ENCODE measurements at regions not wholly inside any gene's neighbourhood (a gene's known extent, or its start where the extent isn't known, plus 50 kb on each side); places are given as distances from the start of the nearest gene placed in this dataset.

- WGBS (ENCODE audit: low lambda C conversion rate) = 54% methylated on average over 3 of the region's 3 CpGs
- no peaks in the 10 kb centered on the region for H3K79me2 ChIP-seq (ENCODE audit: insufficient read depth)
- POLR2A ChIA-PET = no interaction called here
Observed at GRCh38 chr6:15739867-15740266, 77.0 kb upstream of the DTNBP1 start.

More at GRCh38 chr6:15739867-15740266, 77.0 kb upstream of the DTNBP1 start:
- TF ChIP-seq, protein P1, sequence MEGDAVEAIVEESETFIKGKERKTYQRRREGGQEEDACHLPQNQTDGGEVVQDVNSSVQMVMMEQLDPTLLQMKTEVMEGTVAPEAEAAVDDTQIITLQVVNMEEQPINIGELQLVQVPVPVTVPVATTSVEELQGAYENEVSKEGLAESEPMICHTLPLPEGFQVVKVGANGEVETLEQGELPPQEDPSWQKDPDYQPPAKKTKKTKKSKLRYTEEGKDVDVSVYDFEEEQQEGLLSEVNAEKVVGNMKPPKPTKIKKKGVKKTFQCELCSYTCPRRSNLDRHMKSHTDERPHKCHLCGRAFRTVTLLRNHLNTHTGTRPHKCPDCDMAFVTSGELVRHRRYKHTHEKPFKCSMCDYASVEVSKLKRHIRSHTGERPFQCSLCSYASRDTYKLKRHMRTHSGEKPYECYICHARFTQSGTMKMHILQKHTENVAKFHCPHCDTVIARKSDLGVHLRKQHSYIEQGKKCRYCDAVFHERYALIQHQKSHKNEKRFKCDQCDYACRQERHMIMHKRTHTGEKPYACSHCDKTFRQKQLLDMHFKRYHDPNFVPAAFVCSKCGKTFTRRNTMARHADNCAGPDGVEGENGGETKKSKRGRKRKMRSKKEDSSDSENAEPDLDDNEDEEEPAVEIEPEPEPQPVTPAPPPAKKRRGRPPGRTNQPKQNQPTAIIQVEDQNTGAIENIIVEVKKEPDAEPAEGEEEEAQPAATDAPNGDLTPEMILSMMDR (IDR thresholded peaks at IDR 0.05) = no peak
- no peak for TF ChIP-seq FOXM1 (IDR thresholded peaks at IDR 0.05; ENCODE audit: low read depth)
- TF ChIP-seq FOXJ3 (CRISPR knock-in tag; IDR thresholded peaks at IDR 0.05) = no peak
- no peak for TF ChIP-seq NFIC (IDR thresholded peaks at IDR 0.05; ENCODE audit: borderline replicate concordance)
- TF ChIP-seq REST (IDR thresholded peaks at IDR 0.05; ENCODE audit: low read depth, low read length) = no peak
- no peak for TF ChIP-seq TAF1 (IDR thresholded peaks at IDR 0.05; ENCODE audit: borderline replicate concordance, low read depth, low read length)
- TF ChIP-seq FOSL2 (IDR thresholded peaks at IDR 0.05; ENCODE audit: borderline replicate concordance, low read depth) = no peak
- no peak for TF ChIP-seq YY1 (IDR thresholded peaks at IDR 0.05; ENCODE audit: low read depth)
- TF ChIP-seq JUND (IDR thresholded peaks at IDR 0.05) = no peak
- TF ChIP-seq MXI1 (IDR thresholded peaks at IDR 0.05; ENCODE audit: low read depth, low read length) = no peak
- TF ChIP-seq IRF3 (IDR thresholded peaks at IDR 0.05; ENCODE audit: low read depth, low read length) = no peak
- no peak for TF ChIP-seq RAD21 (IDR thresholded peaks at IDR 0.05; ENCODE audit: low read length)
- TF ChIP-seq RXRA (IDR thresholded peaks at IDR 0.05; ENCODE audit: borderline replicate concordance, low read depth) = no peak
- Histone ChIP-seq H3K9me3 (no peaks in the 10 kb centered on the region), H3F3A (replicated peaks; ENCODE audit: insufficient read depth) (no peaks in the 10 kb centered on the region), H3K4me1 (ENCODE audit: control insufficient read depth in 1 of 2, insufficient read depth in 2 of 2, low read depth in 1 of 2, low read length in 1 of 2) (no peaks in the 10 kb centered on the region; a peak in 1 of 4 replicates), H3K9ac (no peak overlapping the region), H3K4me2 (no peak overlapping the region), H4K20me1 (ENCODE audit: insufficient read depth) (no peaks in the 10 kb centered on the region), H3K4me3 (ENCODE audit: low read depth in 2 of 2, low read length in 1 of 2) (no peak overlapping the region), H3K36me3 (replicated peaks in 1 of 2; ENCODE audit: control insufficient read depth in 1 of 2, insufficient read depth in 2 of 2, low read length in 1 of 2) (no peaks in the 10 kb centered on the region), H3K27ac (ENCODE audit: low read depth in 2 of 2, low read length in 1 of 2) (no peak overlapping the region), H2AFZ (ENCODE audit: low read depth) (no peak overlapping the region), H3K27me3 (ENCODE audit: insufficient read depth) (no peaks in the 10 kb centered on the region), H3K9me2 (no peaks in the 10 kb centered on the region)
- no peak for DNase-seq
- CTCF ChIA-PET = interaction anchor here (0.6 kb wide), 1 partner anchor 670 kb away, joined by 4 read pairs; no protein-coding TSS in a partner anchor
